Nephron (organoid): ENCODE measurements at regions not wholly inside any gene's neighbourhood (a gene's known extent, or its start where the extent isn't known, plus 50 kb on each side); places are given as distances from the start of the nearest gene placed in this dataset.

Source experiments
- H3K27ac Mint-ChIP-seq, 3 experiments: 2 replicates each; pipeline ENCODE4 v1.8.0; 2020; ENCODE audit warnings: mixed read lengths in 3 of 3, mild to moderate bottlenecking in 2 of 3, moderate library complexity in 1 of 3
- H3K27me3 Mint-ChIP-seq: 2 replicates; pipeline ENCODE4 v1.8.0; 2021; ENCODE audit warnings: low read depth, mild to moderate bottlenecking, moderate library complexity, mixed read lengths
- H3K36me3 Mint-ChIP-seq: 2 replicates; pipeline ENCODE4 v1.8.0; 2020; ENCODE audit warnings: low read depth, mixed read lengths
- H3K4me1 Mint-ChIP-seq: 2 replicates; pipeline ENCODE4 v1.8.0; 2020; ENCODE audit warnings: mixed read lengths
- H3K4me3 Mint-ChIP-seq, 3 experiments: 2 replicates each; pipeline ENCODE4 v1.8.0; 2020; ENCODE audit warnings: mild to moderate bottlenecking in 3 of 3, mixed read lengths in 3 of 3, moderate library complexity in 2 of 3
- H3K9me3 Mint-ChIP-seq: 2 replicates; pipeline ENCODE4 v1.8.0; 2020; ENCODE audit warnings: mixed read lengths
- CTCF ChIP-seq, 3 experiments: fragments of 200-600 bp; sonication (generic); IDR thresholded peaks; one replicate each; pipeline ENCODE4 v1.5.0; 2021; ENCODE audit warnings: antibody characterized with exemption in 3 of 3; ENCODE audit not compliant: unreplicated experiment in 3 of 3

- H3K36me3 Mint-ChIP-seq: no peaks in the 10 kb centered on the region
- H3K4me1 Mint-ChIP-seq: peaks cover 19% of the 10 kb centered on the region
- peak overlapping the region in 1 of 3 experiments; percentile 3 for H3K27ac Mint-ChIP-seq
- peaks cover 16% of the 10 kb centered on the region for H3K27me3 Mint-ChIP-seq
- no peak overlapping the region for H3K4me3 Mint-ChIP-seq
- no peak for TF ChIP-seq CTCF (IDR thresholded peaks at IDR 0.05; ENCODE audit: unreplicated experiment in 3 of 3)
- H3K9me3 Mint-ChIP-seq: no peaks in the 10 kb centered on the region
These were observed 251.8 kb upstream of the CCDC196 start for GRCh38 chr14:66234411-66234810.

- Mint-ChIP-seq H3K36me3 (no peaks in the 10 kb centered on the region), H3K9me3 (no peaks in the 10 kb centered on the region), H3K27ac (no peak overlapping the region), H3K27me3 (peaks cover 9% of the 10 kb centered on the region), H3K4me1 (peaks cover 10% of the 10 kb centered on the region), H3K4me3 (no peak overlapping the region)
- TF ChIP-seq CTCF (IDR thresholded peaks at IDR 0.05; ENCODE audit: unreplicated experiment in 3 of 3): no peak
These were observed 248.4 kb upstream of the CCDC196 start for GRCh38 chr14:66237741-66238140.

- no peaks in the 10 kb centered on the region for H3K36me3 Mint-ChIP-seq
- peaks cover 6% of the 10 kb centered on the region for H3K27me3 Mint-ChIP-seq
These were observed 247.2 kb upstream of the CCDC196 start for GRCh38 chr14:66238969-66239368.

GRCh38 chr14:66239589-66239988 is 246.6 kb upstream of the CCDC196 start:
- H3K27ac Mint-ChIP-seq: no peak overlapping the region
- TF ChIP-seq CTCF (IDR thresholded peaks at IDR 0.05; ENCODE audit: unreplicated experiment in 3 of 3): no peak
- peaks cover 4% of the 10 kb centered on the region for H3K27me3 Mint-ChIP-seq
- H3K4me1 Mint-ChIP-seq: no peaks in the 10 kb centered on the region
- H3K9me3 Mint-ChIP-seq: no peaks in the 10 kb centered on the region
- H3K36me3 Mint-ChIP-seq: no peaks in the 10 kb centered on the region
- no peak overlapping the region for H3K4me3 Mint-ChIP-seq

More at GRCh38 chr14:66238969-66239368, 247.2 kb upstream of the CCDC196 start:
- H3K9me3 Mint-ChIP-seq: no peaks in the 10 kb centered on the region
- no peak overlapping the region for H3K4me3 Mint-ChIP-seq
- H3K4me1 Mint-ChIP-seq: peaks cover under 1% of the 10 kb centered on the region
- no peak for TF ChIP-seq CTCF (IDR thresholded peaks at IDR 0.05; ENCODE audit: unreplicated experiment in 3 of 3)
- H3K27ac Mint-ChIP-seq: no peak overlapping the region

GRCh38 chr14:66240105-66240504 is 246.1 kb upstream of the CCDC196 start:
- no peak overlapping the region for H3K27ac Mint-ChIP-seq
- H3K4me1 Mint-ChIP-seq: no peaks in the 10 kb centered on the region
- H3K9me3 Mint-ChIP-seq: no peaks in the 10 kb centered on the region
- H3K36me3 Mint-ChIP-seq: no peaks in the 10 kb centered on the region
- peaks cover 4% of the 10 kb centered on the region for H3K27me3 Mint-ChIP-seq
- TF ChIP-seq CTCF (IDR thresholded peaks at IDR 0.05; ENCODE audit: unreplicated experiment in 3 of 3): no peak
- no peak overlapping the region for H3K4me3 Mint-ChIP-seq

GRCh38 chr14:66242001-66242400 is 244.2 kb upstream of the CCDC196 start:
- no peaks in the 10 kb centered on the region for H3K4me1 Mint-ChIP-seq
- H3K36me3 Mint-ChIP-seq: no peaks in the 10 kb centered on the region
- no peak for TF ChIP-seq CTCF (IDR thresholded peaks at IDR 0.05; ENCODE audit: unreplicated experiment in 3 of 3)
- H3K27me3 Mint-ChIP-seq: peaks cover 4% of the 10 kb centered on the region
- H3K27ac Mint-ChIP-seq: no peak overlapping the region
- no peak overlapping the region for H3K4me3 Mint-ChIP-seq
- no peaks in the 10 kb centered on the region for H3K9me3 Mint-ChIP-seq
